Pancreas (tissue), 10 donors: ENCODE measurements at regions not wholly inside any gene's neighbourhood (a gene's known extent, or its start where the extent isn't known, plus 50 kb on each side); places are given as distances from the start of the nearest gene placed in this dataset.

Experiments
- ATAC-seq, 4 donors: fragments of 200-7000 bp; cut with Tn5 transposase; one replicate each; pipeline versions ENCODE4 v1.8.0 to v1.9.1; 2020; ENCODE audit warnings: mild to moderate bottlenecking in 4 of 4, moderate library complexity in 4 of 4
- DNase-seq, 6 donors: peaks; one replicate each; pipeline ENCODE4 v3.0.0-alpha.2; 2020
- FAIRE-seq: peaks from 2 replicates; lab custom pipeline; 2012; peaks lifted over from hg19 to GRCh38; lab: Jason Lieb, UNC
- H3K27ac ChIP-seq, 4 donors: fragments of 200-600 bp; sonication (generic); 1 replicate in 3 of 4; 2 replicates in 1 of 4; pipeline versions ENCODE4 v1.5.0 to v1.8.0; 2020
- H3K27me3 ChIP-seq, 4 donors: fragments of 200-600 bp; one replicate each; pipeline ENCODE4 v1.8.0; 2021
- H3K36me3 ChIP-seq, 3 donors: fragments of 200-600 bp; sonication (generic) in 1 of 3; one replicate each; pipeline versions ENCODE4 v1.5.0 to v1.8.0; 2020 to 2021
- H3K4me1 ChIP-seq, 3 donors: fragments of 200-600 bp; one replicate each; pipeline ENCODE4 v1.8.0; 2021
- H3K4me3 ChIP-seq, 4 donors: fragments of 200-600 bp; sonication (generic) in 2 of 4; one replicate each; pipeline versions ENCODE4 v1.5.0 to v1.8.0; 2020 to 2021
- H3K9me3 ChIP-seq, 4 donors: fragments of 200-600 bp; one replicate each; pipeline ENCODE4 v1.8.0; 2021
- WGBS, 2 donors: extraction: QIAGEN DNeasy Blood & Tissue Kit; methylation state at CpG; one replicate each; pipeline ENCODE4 v1.1.7; 2013; 5-methylcytosine and 5-hydroxymethylcytosine counted together
- intact Hi-C, 3 donors: fragments of 100-400 bp; cut with DNase I; formaldehyde crosslinking; loops; one replicate each; pipeline versions ENCODE4 v1.11.1 to v1.14.2; 2022
- TF ChIP-seq, protein P1 (sequence below), 4 donors: fragments of 200-600 bp; sonication (generic) in 3 of 4; IDR thresholded peaks; one replicate each; pipeline versions ENCODE4 v1.5.0 to v1.8.0; 2021; ENCODE audit warnings: antibody characterized with exemption in 4 of 4
- donor health status: healthy with polysubstance abuse.
- donor health status: DM: no; HTN: no; CAD: no; lungs with moderate emphysema.
- donor health status: DM: no; HTN: no; CAD: no.
- donor health status: control.
- donor health status: control.
- donor health status: Bipolar disorder and iron deficiency.
- donor health status: DM: yes; HTN: yes; CAD: no.
- donor health status: DM: no; HTN: no; CAD: no.
- donor health status: DM: no; HTN: no; CAD: no.
- donor health status: DM: yes; HTN: yes; CAD: no.

GRCh38 chr6:14785493-14785790 lies 460.4 kb upstream of the JARID2 start:
- no peaks in the 10 kb centered on the region for H3K4me1 ChIP-seq
- H3K27ac ChIP-seq, result no peak overlapping the region
- ATAC-seq, result no peak
- no peak overlapping the region for H3K4me3 ChIP-seq
- H3K36me3 ChIP-seq, result no peaks in the 10 kb centered on the region
- no peak for FAIRE-seq
- H3K9me3 ChIP-seq, result no peaks in the 10 kb centered on the region
- 71 to 75% methylated on average over 2 of the region's 2 CpGs for WGBS, 2 donors
- intact Hi-C loops, result no loop called here
- TF ChIP-seq, protein P1, sequence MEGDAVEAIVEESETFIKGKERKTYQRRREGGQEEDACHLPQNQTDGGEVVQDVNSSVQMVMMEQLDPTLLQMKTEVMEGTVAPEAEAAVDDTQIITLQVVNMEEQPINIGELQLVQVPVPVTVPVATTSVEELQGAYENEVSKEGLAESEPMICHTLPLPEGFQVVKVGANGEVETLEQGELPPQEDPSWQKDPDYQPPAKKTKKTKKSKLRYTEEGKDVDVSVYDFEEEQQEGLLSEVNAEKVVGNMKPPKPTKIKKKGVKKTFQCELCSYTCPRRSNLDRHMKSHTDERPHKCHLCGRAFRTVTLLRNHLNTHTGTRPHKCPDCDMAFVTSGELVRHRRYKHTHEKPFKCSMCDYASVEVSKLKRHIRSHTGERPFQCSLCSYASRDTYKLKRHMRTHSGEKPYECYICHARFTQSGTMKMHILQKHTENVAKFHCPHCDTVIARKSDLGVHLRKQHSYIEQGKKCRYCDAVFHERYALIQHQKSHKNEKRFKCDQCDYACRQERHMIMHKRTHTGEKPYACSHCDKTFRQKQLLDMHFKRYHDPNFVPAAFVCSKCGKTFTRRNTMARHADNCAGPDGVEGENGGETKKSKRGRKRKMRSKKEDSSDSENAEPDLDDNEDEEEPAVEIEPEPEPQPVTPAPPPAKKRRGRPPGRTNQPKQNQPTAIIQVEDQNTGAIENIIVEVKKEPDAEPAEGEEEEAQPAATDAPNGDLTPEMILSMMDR (IDR thresholded peaks at IDR 0.05), result no peak
- H3K27me3 ChIP-seq, result no peaks in the 10 kb centered on the region
- DNase-seq, result no peak

GRCh38 chr6:14786008-14786407 lies 459.9 kb upstream of the JARID2 start:
- H3K27me3 ChIP-seq, result no peaks in the 10 kb centered on the region
- H3K9me3 ChIP-seq, result no peaks in the 10 kb centered on the region
- no peak overlapping the region for H3K27ac ChIP-seq
- 91 to 92% methylated on average over 3 of the region's 3 CpGs for WGBS, 2 donors
- DNase-seq, result no peak
- TF ChIP-seq, protein P1 (IDR thresholded peaks at IDR 0.05), result no peak
- ATAC-seq, result no peak
- FAIRE-seq, result no peak
- intact Hi-C loops, result no loop called here
- no peaks in the 10 kb centered on the region for H3K4me1 ChIP-seq
- H3K36me3 ChIP-seq, result no peaks in the 10 kb centered on the region
- no peak overlapping the region for H3K4me3 ChIP-seq

DNA sequence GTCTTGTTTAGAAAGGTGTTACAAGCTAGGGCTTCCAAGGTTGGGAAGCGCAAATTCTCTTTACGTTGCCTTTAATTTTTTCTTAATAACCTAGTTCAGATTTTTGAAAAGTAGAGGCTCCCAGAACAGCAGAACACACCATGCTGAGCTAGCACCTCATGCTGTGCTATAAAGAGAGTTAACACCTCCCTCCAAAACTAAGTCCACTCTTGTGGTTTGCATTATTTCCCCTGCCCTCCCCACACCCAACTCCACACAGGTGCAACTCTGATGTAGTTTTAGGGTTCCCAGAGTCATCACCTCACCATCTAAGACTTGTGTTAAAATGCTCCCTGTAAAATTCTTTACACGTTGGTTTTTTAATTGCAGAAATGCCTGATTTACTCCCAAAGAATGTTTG lies 459.4 kb upstream of the JARID2 start:
- Histone ChIP-seq H3K9me3 (no peaks in the 10 kb centered on the region), H3K36me3 (no peaks in the 10 kb centered on the region), H3K4me3 (no peak overlapping the region), H3K27ac (no peak overlapping the region), H3K4me1 (no peaks in the 10 kb centered on the region), H3K27me3 (no peaks in the 10 kb centered on the region)
- TF ChIP-seq, protein P1 (IDR thresholded peaks at IDR 0.05), result no peak
- DNase-seq, result no peak
- intact Hi-C loops, result no loop called here
- WGBS, 2 donors, result 75 to 83% methylated on average over 3 of the region's 3 CpGs
- ATAC-seq, result no peak
- no peak for FAIRE-seq

DNA sequence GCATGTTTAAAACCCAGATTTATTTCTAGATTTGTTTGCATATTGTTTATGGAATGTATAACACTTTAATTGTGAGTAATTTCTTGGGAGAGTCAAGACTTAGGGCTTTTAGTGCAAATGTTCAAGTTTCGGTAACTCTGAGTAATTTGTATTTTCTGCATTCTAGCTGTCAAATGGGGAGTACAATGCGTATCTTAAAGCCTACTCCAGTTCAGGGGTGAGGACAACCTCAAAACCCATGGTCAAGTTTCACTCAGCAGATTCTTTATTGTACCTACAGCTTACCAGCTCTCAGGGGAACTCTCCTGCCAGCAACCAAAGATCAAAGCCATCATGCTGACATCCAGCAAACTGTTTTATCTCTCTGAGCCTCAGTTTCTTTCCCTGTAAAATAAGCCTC lies 458.6 kb upstream of the JARID2 start:
- intact Hi-C loops, result no loop called here
- Histone ChIP-seq H3K4me1 (no peaks in the 10 kb centered on the region), H3K36me3 (no peaks in the 10 kb centered on the region), H3K27ac (no peak overlapping the region), H3K27me3 (no peaks in the 10 kb centered on the region), H3K4me3 (no peak overlapping the region), H3K9me3 (no peaks in the 10 kb centered on the region)
- TF ChIP-seq, protein P1 (IDR thresholded peaks at IDR 0.05), result no peak
- FAIRE-seq, result no peak
- ATAC-seq, result no peak
- 94% methylated on average over 2 of the region's 2 CpGs for WGBS, 2 donors
- no peak for DNase-seq

DNA sequence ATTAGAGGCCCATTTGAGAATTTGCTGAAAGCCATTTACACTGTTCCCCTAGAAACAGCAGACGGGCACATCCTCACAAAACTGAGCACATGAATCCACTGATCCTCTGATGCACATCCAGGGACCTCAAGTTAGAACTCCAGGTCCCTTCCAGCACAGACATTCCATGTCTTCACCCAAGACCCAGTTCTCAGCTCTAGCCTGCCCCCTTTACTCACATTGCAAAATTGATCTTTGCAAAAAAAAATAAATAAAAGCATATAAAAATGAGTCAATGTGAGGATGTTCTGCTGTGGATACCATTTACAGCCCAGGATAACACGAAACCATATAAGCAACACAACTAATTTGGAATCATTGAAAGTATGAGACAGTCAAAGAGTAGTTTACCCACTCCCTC lies 458.2 kb upstream of the JARID2 start:
- TF ChIP-seq, protein P1 (IDR thresholded peaks at IDR 0.05), result no peak
- WGBS, 2 donors, result 80 to 94% methylated on average over 2 of the region's 2 CpGs
- H3K4me1 ChIP-seq, result no peaks in the 10 kb centered on the region
- no peaks in the 10 kb centered on the region for H3K27me3 ChIP-seq
- H3K4me3 ChIP-seq, result no peak overlapping the region
- H3K9me3 ChIP-seq, result no peaks in the 10 kb centered on the region
- H3K36me3 ChIP-seq, result no peaks in the 10 kb centered on the region
- no peak for DNase-seq
- no peak overlapping the region for H3K27ac ChIP-seq
- intact Hi-C loops, result no loop called here
- no peak for FAIRE-seq
- ATAC-seq, result no peak
